Activated T-cell treated with anti-CD3 and anti-CD28 coated beads, Interleukin-2, amount 50 U/mL, for 48 hours (primary cell): ENCODE measurements at regions not wholly inside any gene's neighbourhood (a gene's known extent, or its start where the extent isn't known, plus 50 kb on each side); places are given as distances from the start of the nearest gene placed in this dataset.
"Not testable (repeated sequence)": the region's sequence is repeated elsewhere in the genome, so short reads cannot be mapped to it uniquely, and the experiment has no call there.

ENCODE experiments used
- DNase-seq, 2 experiments: peaks; one replicate each; pipeline ENCODE4 v3.0.0-alpha.2; 2020

DNA sequence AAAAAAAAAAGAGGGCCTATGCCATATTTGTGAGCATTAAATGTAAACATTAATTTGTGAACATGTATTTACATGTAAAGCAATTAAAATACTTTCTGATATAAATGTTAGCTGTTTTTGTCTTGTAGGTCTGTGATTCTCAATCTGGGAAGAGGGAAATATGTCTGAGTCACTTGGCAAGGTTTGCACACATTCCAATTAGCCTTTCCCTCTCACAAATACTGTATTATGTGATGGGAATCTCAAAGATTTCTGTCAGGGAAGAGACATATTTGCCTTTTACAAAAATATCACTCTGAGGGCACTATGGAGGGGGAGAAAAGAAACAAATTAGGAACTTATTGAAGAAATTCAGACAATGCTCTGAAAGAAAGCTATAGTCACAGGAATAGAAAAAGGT is 483.6 kb downstream of the GBE1 start:
- DNase-seq: no peak

DNA sequence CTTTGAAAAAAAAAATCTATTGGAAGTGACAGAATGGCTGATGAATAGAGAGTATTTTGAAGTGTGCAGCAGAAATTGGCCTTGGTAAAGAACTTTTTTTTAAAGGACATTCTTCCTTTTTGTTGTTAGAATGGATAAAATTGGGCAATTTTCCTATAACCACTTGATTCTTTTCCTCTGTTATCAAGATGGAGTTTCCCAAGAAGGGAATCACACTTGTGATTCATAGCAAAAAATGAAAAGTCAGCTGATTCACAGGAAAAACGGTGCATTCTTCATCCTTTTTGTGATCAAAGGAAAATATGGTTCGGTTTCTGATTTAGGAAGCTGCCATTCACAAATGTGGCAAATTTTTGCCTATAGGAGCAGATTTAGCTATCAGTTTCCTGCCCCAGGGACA is 486.8 kb downstream of the GBE1 start:
- no peak for DNase-seq

DNA sequence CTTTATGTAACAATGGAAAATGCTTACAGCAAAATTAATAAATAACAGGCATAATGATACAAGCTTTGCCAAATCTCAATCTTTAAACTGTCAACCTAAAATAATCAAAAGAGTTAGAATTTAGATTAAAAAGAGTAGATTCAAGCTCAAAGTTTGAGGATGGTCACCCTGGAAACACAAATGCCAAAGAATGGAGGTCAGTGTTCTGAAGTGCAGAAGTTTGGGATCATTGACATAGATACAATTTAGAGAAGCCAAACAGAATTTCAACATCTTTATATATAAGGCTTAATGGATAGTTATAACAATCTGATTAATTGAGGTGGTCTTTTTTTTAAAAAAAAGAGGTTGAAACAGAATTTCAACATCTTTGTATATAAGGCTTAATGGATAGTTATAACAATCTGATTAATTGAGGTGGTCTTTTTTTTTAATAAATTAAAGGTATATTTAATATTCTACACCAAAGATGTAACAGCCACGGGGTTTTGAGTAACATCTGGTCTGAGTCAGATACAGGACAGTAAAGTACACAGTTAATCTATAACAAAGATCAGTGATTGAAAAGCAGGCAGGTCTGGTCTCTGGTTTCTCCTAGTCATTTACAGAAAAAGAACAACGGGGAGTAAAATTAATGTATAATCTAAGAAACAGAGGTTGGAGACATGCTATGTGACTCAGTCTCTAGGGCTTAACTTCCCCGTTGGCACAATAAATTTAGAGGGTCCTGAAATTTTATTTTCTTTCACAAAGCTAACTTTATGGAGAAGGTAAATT is 490.7 kb downstream of the GBE1 start:
- no peak for DNase-seq

DNA sequence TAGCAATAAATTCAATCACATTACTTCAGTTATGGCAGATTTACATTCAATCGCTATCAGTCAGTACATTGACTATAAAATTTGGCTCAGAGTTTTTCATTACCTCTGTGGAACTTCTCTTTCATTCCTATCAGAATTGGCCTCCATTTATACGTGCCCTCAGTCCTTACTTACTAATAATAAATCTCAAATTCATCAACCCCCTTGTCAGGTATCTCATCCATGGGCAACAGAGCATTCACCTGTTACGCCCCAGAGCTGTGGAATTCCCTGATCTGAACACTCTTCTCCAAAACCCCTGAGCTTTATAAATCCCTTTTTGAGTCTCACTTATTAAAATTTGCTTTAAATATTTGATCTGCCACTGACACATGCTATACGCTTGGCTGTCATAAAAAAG is 492.9 kb downstream of the GBE1 start:
- no peak for DNase-seq

DNA sequence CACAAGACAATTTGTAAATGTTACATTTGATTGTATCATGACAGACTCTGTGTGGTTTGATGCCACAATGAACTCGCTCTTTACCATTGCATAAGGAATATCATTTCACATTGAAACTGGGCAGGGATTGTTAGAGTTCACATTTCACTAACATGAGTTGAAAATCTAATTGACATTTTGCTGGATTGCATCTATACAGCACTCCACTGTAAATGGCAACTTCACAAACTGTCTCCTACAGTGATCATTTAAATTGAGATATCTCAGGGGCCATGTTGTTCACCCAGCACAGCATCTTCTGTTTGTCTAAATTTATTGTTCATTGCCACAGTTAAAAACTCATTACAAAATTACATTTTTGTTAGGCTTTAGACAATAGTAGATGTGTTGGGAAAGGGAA is 499.4 kb downstream of the GBE1 start:
- DNase-seq: no peak

DNA sequence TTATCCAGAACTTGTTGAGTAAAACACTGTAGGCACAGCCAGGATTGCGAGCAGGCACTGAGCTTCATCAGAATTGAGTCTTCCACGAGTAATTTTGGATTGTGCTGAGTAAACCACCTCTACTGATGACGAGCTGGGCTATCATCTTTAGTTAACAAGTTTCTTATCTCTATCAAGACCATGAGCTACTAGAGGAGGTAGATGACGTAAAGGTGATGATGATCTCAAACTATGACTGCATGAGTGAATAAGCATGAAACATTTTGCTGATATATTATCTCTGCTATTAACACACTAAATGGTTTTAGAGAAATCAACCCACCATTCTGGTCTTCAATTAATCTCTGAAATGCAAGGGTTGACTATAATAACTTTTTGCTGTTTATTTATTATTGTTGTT is 506.0 kb downstream of the GBE1 start:
- no peak for DNase-seq

DNA sequence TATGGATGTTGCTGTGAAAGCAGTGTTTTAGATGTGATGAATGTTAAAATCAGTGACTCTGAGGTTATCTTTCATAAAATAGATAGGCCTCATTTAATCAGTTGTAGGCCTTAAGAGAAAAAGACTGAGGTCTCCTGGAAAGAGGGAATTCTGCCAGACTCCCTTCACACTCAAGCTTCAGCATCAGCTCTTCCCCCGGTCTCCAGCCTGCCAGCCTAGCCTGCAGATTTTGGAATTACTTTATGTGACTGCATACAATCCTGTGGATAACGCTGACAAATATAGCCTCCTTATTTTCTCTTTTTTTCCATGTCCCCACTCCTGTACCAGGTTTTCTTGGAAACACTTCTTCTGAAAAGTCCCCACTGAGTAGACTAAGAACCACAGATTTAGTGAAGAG is 510.3 kb downstream of the GBE1 start:
- DNase-seq: no peak

DNA sequence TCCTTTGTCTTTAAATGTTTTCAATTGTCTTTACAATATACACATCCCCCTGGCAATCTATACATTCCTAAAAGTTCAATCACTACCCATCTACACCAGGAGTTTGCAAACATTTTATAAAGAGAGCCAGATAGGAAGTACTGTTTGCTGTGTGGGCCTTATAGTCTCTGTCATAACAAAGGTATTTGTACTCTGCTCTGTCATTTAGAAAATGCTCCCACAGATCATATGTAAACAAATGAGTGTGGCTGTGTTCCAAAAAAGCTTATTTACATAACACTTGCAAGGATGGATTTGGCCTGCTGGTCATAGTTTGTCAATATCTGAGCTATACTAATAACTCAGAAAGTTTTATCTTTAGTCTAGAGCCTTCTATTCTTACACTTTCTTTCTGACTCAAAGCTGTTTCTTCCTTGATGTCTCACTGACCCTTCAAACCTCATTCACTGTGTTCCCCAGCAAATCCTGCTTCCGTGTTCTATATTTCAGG is 511.9 kb downstream of the GBE1 start:
- no peak for DNase-seq

DNA sequence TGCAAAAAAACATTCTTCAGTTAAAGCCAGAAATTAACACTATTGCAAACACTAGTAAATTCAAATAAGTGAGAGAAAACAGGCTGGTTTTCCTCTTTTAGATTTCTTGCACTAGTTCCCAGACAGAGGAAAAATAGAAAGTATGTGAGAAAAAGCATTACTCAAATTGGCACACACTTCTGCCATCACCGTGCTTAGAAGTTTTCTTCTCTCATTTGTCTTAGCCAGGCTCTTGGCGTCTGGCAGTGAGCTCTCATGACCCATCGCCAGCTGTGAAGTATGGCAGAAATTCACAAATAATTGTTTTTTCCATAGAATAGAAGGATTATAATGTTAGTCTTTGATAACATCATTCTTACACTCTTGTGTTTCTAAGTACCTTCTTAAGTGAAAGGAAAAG is 515.9 kb downstream of the GBE1 start:
- no peak for DNase-seq

DNA sequence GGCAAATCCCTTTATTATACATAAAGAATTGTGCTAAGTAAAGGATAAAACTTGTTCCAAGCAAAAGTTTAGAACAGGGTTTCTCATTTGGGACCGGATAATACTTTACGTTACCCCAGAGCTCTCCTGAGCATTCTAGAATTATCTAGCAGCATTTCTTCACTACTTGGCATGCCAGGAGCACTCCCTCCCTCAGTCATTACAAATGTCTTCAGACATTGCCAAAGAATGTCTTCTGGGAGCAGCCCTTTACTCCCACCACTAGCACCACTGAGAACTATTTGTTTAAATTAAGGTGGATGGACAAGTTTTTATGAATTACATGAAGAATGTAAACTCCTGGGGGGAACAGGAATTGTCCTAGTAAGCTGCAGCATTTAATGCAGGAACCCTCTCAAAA is 516.4 kb downstream of the GBE1 start:
- no peak for DNase-seq

DNA sequence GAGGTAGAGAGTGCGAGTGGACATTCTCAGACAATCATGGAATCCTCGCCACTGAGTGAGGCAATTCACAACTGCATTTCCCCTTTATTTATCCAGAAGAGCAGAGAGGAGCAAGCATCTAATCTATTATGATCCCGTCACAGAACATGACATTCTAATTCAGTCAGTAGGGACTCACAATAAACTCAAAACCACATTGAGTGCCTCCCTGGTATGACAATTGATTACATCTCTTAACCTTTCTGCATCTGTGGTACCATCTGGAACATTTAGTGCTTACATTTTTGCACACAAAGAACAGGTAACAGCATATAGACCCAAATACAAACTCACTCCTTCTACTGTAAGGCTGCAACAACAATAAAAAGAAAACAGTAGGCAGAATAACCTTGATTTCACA is 517.2 kb downstream of the GBE1 start:
- DNase-seq: no peak

DNA sequence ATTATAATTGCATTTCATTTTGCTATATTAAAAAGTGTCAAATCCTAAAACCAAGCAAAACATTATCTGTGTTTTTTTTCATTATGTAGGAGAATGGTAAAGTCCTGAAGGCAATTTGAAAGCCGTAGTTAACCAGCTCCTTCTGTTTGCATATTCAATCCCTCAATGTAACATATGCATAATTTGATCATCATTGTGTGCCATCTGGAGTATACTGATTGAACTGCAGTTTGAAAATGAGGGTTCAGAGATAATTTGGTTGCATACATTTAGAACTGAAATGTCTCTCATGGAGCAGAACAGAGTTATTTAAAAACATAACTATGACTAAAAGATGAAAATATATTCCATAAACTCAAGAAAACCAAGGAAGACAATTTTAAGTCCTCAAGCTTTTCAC is 518.6 kb downstream of the GBE1 start:
- no peak for DNase-seq

DNA sequence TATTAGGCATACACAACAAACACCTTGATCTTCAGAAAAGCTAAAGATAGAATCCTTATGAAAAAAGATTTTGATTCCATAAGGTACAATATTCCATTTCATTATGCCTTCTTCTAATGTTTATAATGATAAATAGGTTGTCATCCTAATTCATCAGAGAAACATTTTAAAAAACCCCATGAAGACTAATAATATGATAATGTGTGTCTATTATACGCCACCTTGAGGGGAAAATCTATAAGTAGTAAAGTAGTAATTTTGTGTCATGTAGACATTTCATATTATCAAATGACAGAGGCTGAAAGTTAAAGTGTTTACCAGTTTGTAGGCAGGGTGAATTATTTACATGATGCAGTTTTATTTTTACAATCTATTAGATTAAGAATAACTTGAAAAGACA is 524.3 kb downstream of the GBE1 start:
- DNase-seq: no peak

DNA sequence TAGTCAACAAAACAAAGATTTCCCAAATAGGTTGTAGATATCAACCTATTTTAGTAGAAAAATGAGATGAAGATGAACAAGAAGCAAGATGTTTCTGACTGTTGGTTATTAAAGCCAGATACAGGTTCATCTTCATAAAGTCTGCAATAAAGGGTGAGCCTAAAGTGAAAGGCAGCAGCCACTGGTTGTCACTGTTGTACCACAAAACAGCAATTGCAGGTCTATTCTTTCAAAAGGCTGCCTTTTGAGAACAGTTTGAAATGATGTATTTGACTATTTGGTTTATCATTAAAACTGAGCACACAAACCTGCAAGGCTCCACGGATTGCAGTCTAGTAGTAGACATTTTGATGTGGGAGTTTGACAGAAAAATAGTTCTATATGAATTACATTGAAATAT is 543.4 kb downstream of the GBE1 start:
- DNase-seq: no peak

DNA sequence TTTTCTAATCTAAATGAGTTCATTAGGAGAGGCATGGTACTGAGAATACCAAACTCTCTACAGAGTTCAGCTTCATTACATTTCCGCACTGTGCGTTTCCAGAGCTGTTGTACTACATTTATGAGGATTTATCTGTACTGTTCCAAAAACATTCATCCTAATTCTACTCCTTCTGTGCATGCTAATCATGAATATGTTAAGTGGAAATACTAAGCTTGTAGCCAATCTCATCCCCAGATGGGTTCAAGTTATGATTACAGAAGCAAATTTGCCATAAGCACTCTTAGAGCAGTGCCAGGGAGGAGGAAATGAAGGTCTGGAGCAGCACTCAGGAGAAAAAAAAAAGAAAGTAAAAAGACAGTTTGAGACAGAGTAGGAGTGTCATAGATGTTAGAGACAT is 544.3 kb downstream of the GBE1 start:
- DNase-seq: no peak

DNA sequence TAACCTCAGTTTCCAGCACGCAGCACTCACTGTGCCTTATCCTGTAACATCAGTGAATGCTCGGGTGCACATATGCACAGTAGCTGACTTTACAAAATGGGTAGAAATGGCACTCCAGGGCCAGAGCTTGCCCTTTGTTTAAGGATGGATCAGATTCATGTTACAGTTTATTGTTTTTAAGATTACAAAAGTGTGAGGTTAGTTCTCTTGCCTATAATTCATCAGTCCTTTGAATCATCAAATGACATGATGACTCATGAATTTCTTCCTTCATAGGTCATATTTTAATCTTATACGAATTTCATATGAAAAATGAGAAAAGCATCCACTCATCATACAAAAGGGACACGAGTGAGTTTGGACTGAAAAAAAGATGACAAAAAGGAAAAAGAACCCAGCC is 545.3 kb downstream of the GBE1 start:
- DNase-seq: no peak

DNA sequence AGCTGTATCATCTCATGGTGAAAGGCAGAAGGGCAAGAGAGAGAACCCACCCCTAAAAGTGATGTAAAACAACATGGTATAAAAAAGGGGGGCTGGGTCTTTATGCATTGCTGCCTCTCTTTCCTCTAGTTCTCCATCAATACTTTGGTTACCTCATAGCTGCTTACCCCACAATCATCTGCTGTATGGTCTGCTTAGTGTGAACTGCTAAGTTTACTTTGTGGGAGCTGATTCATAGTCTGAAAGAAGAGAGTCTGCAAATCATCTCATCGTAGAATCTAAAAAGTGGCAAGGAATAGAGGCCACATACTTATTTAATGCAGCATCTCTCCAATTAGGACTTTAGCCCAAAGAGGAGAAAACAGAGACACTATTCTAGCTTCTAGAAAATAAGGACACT is 546.8 kb downstream of the GBE1 start:
- DNase-seq: no peak

DNA sequence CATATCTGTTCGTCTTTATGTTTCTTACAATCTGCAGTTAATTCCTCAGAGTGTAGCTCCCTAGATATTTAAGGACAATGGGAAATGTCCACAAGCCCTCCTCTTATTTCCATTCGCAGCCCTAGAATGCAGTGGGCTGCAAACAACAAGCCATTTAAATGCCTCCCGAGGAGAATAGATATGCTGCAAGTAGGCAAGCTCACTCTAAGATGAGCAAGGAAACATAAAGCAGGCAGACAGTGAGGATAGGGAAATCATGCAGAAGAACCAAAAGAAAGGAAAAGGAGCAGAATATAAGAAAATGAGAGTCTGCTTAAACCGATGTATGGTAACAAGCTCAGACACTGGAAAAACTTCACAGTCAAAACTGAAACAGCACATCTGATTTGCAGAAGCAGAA is 561.9 kb downstream of the GBE1 start:
- DNase-seq: no peak

DNA sequence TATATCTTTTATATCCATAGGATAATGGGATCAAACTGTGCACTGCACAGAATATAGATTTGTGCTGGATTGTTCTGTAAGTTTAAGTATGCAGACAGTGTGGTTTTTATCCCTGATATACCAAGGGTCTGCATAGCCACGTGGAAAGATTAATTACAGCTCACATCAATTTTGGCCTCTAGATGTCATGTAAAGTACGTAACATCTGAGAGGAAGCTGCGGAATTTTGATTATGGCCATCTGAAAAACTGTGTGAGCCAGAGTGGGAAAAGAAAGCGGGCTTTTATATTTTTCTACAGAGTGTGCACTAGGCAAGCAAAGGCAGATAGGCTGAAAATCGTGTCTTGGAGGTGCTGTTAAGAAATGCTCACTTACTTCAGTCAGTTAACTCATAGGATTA is 562.7 kb downstream of the GBE1 start:
- DNase-seq: no peak

DNA sequence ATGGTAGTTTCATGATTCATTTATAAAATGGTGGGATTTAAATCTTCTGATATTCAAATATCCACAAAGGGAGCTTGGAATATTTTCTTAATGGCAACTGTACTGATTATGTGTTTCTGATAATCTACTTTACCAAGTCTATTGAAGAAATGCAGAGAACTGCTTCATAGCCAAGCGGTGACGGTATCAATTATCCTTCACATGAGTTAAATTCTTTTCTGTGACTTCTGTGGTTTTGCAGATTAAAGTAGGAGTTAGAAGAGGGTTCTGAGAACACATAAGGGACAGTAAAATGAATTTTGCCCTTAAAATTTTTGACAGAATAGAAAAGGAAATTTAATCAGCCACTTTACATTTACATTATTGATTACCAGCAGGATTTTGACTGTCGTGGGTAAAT is 563.2 kb downstream of the GBE1 start:
- DNase-seq: no peak

DNA sequence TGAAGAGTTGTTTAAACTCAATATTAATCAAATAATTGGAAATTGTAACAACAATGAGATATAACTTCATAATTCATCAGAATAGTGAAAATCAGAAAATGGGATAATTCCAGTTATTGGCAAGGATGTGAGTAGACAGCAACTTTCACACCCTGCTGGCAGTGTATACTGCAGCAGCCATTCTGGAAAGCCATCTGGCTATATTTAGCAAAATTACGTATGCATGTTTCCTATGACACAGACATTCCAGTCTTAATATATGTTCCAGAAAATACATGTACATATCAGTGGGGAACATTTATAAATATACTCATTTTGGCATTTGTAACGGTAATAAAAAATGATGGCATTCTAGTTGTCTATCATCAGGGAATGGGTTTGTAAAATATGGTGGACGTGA is 564.1 kb downstream of the GBE1 start:
- no peak for DNase-seq

DNA sequence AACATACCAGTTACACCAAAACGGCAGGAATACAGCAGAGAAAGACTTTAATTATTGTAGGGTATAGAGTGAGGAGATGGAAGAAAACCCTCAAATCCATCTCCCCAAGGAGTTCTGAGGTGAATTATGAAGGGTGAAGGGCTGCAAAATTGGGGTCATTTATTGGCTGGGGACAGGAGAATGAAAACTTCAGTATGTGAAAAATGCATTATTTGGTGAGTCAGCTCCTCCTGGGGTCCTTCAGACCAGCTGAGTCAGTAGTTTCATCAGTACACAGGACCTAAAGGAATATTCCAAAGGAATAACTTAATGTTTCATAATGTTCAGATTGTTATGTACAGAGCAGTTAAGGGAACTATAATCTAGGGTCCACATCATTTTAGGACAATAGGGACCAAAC is 566.0 kb downstream of the GBE1 start:
- DNase-seq: no peak

DNA sequence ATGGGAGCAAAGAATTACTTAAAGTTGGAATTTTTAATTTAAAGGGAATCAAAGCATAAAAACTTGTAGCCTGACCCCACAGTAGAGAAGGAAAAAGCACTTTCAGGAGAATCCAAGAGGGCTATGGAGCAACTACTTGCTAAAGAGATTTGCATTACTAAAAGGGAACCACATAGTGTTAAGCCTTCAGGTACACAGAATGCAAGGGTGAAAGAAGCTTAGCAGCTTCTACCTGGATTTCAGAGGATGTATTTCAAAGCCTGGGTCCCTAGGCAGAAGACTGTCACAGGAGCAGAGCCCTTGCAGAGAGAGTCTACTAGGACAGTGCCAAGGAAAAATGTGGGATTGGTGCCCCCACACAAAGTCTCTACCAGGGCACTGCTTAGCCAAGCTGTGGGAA is 575.0 kb downstream of the GBE1 start:
- no peak for DNase-seq

DNA sequence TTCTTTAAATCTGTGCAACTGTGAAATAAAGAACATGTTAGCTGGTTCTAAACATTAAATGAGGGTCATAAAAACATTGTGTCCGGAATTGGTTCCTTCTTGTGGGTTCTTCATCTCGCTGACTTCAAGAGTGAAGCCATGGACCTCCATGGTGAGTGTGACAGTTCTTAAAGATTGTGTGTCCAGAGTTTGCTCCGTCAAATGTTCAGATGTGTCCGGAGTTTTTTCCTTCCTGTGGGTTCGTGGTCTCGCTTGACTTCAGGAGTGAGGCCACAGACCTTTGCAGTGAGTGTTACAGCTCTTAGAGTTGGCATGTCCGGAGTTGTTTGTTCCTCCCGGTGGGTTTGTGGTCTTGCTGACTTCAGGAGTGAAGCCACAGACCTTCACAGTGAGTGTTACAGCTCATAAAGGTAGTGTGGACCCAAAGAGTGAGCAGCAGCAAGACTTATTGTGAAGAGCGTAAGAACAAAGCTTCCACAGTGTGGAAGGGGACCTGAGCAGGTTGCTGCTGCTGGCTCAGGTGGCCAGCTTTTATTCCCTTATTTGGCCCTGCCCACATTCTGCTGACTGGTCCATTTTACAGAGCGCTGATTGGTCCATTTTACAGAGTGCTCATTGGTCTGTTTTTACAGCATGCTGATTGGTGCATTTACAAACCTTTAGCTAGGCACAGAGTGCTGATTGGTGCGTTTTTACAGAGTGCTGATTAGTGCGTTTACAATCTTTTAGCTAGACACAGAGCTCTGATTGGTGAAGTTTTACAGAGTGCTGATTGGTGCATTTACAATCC is 579.2 kb downstream of the GBE1 start:
- not testable (repeated sequence) for DNase-seq

DNA sequence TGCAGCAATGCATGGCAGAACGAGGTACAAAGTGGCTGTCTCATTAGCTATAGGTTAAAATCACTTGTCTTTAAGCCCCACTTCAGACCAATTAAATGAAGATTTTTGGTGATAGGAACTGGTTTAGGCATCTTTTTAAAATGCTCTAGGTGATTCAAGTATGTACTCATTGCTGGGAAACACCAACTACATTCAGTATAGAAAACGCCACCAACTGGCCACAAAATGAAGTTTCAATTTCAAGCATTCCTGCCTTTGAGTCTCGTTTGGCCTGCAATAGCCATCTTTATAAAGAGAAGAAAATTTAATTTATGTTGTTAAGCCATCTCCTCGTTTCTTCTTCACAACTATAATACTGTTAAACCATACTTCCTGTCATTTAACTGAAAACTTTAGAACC is 587.9 kb downstream of the GBE1 start:
- DNase-seq: no peak
